HL-60 (cell line): ENCODE measurements at regions not wholly inside any gene's neighbourhood (a gene's known extent, or its start where the extent isn't known, plus 50 kb on each side); places are given as distances from the start of the nearest gene placed in this dataset.

ENCODE experiments used
- POLR2AphosphoS5 ChIP-seq: IDR thresholded peaks from 2 replicates; pipeline ENCODE4 v1.6.1; 2012; ENCODE audit warnings: low read depth
- TF ChIP-seq, protein P1 (sequence below): IDR thresholded peaks from one replicate; pipeline ENCODE4 v1.5.1; 2011; ENCODE audit warnings: low read length, control low read depth, inconsistent platforms; ENCODE audit not compliant: insufficient read depth
- TF ChIP-seq, protein P2 (sequence below): IDR thresholded peaks from 2 replicates; pipeline ENCODE4 v1.6.1; 2012; ENCODE audit warnings: low read depth; ENCODE audit not compliant: insufficient replicate concordance

DNA sequence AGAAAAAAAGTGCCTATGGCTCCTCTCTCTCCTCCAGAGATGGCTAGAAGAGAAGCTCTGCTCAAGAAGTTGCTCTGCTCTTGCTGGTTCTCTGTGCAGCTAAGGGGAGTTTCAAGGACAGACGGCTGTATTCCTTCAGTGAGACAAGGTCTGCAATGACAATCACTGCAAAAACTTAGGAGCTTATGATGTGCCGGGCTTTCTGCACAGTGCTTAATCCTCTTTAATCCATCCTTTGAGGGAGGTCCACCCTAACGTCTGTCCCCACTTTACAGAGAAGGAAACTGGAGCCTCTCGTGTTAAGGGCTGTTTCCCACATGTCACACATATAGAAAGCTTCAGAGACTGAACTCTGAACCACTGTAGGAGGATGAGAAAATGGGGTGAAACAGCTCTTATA, 260.6 kb downstream of the MEX3B start:
- TF ChIP-seq, protein P1, sequence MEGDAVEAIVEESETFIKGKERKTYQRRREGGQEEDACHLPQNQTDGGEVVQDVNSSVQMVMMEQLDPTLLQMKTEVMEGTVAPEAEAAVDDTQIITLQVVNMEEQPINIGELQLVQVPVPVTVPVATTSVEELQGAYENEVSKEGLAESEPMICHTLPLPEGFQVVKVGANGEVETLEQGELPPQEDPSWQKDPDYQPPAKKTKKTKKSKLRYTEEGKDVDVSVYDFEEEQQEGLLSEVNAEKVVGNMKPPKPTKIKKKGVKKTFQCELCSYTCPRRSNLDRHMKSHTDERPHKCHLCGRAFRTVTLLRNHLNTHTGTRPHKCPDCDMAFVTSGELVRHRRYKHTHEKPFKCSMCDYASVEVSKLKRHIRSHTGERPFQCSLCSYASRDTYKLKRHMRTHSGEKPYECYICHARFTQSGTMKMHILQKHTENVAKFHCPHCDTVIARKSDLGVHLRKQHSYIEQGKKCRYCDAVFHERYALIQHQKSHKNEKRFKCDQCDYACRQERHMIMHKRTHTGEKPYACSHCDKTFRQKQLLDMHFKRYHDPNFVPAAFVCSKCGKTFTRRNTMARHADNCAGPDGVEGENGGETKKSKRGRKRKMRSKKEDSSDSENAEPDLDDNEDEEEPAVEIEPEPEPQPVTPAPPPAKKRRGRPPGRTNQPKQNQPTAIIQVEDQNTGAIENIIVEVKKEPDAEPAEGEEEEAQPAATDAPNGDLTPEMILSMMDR, result no peak
- no peak for TF ChIP-seq POLR2AphosphoS5
- TF ChIP-seq, protein P2, sequence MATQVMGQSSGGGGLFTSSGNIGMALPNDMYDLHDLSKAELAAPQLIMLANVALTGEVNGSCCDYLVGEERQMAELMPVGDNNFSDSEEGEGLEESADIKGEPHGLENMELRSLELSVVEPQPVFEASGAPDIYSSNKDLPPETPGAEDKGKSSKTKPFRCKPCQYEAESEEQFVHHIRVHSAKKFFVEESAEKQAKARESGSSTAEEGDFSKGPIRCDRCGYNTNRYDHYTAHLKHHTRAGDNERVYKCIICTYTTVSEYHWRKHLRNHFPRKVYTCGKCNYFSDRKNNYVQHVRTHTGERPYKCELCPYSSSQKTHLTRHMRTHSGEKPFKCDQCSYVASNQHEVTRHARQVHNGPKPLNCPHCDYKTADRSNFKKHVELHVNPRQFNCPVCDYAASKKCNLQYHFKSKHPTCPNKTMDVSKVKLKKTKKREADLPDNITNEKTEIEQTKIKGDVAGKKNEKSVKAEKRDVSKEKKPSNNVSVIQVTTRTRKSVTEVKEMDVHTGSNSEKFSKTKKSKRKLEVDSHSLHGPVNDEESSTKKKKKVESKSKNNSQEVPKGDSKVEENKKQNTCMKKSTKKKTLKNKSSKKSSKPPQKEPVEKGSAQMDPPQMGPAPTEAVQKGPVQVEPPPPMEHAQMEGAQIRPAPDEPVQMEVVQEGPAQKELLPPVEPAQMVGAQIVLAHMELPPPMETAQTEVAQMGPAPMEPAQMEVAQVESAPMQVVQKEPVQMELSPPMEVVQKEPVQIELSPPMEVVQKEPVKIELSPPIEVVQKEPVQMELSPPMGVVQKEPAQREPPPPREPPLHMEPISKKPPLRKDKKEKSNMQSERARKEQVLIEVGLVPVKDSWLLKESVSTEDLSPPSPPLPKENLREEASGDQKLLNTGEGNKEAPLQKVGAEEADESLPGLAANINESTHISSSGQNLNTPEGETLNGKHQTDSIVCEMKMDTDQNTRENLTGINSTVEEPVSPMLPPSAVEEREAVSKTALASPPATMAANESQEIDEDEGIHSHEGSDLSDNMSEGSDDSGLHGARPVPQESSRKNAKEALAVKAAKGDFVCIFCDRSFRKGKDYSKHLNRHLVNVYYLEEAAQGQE, result no peak
